G401 (cell line): ENCODE measurements at regions not wholly inside any gene's neighbourhood (a gene's known extent, or its start where the extent isn't known, plus 50 kb on each side); places are given as distances from the start of the nearest gene placed in this dataset.
A peak's percentile ranks its signal among the peaks of the same experiment; 100 is the strongest.
"Not testable (repeated sequence)": the region's sequence is repeated elsewhere in the genome, so short reads cannot be mapped to it uniquely, and the experiment has no call there.

Experiments
- DNase-seq: peaks from one replicate; pipeline ENCODE4 v3.0.0-alpha.2; 2015; ENCODE audit warnings: low spot score
- in situ Hi-C: cut with HindIII; loops from 2 replicates; pipeline ENCODE4 v1.10.0; 2016; ENCODE audit warnings: low sequenced_read_pairs, mixed read lengths

DNA sequence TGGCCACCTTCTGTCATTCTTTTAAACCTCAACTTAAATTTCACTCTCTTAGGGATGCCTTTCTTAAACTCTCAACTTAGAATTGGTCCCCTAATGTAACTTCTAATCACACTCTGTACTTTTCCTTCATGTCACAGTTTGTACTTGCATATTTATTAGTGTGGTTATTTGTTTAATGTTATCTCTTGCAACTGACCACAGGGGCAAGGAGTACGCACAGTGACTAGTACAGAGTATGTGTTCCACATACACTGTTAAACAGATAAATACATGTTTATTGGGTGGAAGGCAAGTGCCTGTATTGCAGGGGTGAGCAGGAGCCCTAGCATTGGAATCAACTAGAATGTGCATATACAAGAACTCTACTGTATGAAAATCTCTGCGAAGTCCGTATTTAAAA, 554.0 kb downstream of the INSC start:
- DNase-seq = no peak
- in situ Hi-C loops = no loop called here

GRCh38 chr11:15670520-15671070, 555.9 kb downstream of the INSC start:
- no peak for DNase-seq
- in situ Hi-C loops = no loop called here

DNA sequence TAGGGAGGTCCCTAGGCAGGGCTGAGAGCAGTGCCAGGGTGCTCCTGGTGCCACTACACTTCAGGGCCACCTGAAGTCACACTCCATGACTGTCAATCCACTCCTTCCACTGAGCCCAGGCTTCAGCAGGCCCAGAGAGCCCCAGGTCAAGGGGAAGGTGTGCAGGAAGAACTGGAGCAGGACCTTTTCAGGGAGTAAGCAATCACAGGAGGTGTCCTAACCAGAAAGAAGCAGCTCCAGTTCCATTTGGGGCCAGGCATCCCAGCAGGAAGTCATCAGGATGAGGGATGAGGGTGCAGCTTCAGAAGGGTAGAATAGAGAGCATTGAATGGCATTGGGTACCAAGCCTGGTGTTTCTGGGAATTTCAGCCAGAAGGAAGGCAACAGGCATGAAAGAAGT, 556.5 kb downstream of the INSC start:
- in situ Hi-C loops = no loop called here

DNA sequence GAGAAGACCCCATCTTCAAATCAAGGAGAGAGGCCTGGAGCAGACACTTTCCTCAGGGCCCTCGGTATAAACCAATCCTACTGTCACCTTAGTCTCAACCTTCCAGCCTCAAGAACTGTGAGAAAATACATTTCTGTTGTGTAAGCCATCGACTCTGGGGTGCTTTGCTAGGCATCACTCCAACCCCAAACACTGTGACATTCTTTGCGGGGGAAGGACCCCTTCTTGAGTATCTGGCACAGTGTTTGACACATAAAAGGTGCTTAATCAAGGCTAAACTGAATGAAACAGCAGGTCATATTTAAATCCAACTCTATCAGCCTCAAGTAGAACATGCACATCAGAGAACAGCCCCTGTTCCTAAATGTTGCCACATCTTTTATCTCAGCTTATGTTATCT, 558.1 kb downstream of the INSC start:
- DNase-seq = no peak
- in situ Hi-C loops = no loop called here

More for the DNA sequence above, 556.5 kb downstream of the INSC start:
- DNase-seq = no peak

GRCh38 chr11:15673408-15673831, 558.7 kb downstream of the INSC start:
- in situ Hi-C loops = no loop called here

GRCh38 chr11:15674756-15675155, 560.0 kb downstream of the INSC start:
- DNase-seq = no peak
- in situ Hi-C loops = no loop called here

More at GRCh38 chr11:15673408-15673831, 558.7 kb downstream of the INSC start:
- DNase-seq = peak; percentile 77

- in situ Hi-C loops = no loop called here
- DNase-seq = no peak
Measured at GRCh38 chr11:15675683-15676082, 561.0 kb downstream of the INSC start.

- in situ Hi-C loops = no loop called here
- DNase-seq = no peak
Measured at GRCh38 chr11:15677181-15677580, 562.5 kb downstream of the INSC start.

GRCh38 chr11:15683528-15683927, 568.8 kb downstream of the INSC start:
- no peak for DNase-seq
- in situ Hi-C loops = no loop called here

DNA sequence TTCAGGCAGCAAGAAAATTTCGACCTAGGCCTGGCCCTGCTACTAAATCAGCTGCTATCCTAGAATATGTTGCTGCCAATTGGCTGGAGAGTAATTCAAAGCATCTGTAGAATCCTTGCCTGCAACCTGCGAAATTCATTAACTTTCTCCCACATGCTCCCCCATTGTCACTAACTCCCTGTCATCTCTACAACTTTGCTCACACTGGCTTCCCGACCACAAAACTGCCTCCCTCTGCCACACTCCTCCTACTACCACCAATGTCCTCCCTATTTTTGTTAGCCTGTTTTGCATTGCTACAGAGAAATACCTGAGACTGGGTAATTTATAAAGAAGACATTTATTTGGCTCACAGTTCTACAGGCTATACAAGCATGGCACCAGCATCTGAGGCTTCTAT, 570.6 kb downstream of the INSC start:
- no peak for DNase-seq
- in situ Hi-C loops = no loop called here

GRCh38 chr11:15686259-15686658, 571.5 kb downstream of the INSC start:
- DNase-seq, in situ Hi-C loops: not testable (repeated sequence)

- in situ Hi-C loops = no loop called here
- DNase-seq = no peak
Measured at GRCh38 chr11:15687342-15687741, 572.6 kb downstream of the INSC start.

- peak; percentile 29 for DNase-seq
- in situ Hi-C loops = no loop called here
Measured at GRCh38 chr11:15688351-15688792, 573.6 kb downstream of the INSC start.

DNA sequence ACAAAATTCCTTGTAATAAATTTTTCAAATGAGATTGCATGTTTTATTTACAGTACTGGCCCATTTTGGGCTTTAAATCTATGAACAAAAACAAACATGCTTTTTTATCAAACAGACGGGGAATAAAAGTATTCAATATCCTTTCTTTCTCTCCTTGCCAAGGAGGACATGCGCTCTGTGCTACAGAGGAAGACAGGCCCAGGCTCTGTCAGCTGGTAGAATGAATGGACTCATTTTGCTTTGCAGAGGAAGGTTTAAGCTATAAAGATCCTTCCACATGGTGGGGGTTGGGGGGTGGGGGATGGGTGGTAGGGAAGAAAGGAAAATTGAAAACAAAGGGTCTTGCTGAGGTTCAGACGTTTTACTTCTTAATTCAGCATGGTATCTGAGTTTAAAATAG, 575.6 kb downstream of the INSC start:
- no peak for DNase-seq

GRCh38 chr11:15692739-15693138, 578.0 kb downstream of the INSC start:
- DNase-seq = no peak
- in situ Hi-C loops = no loop called here

More for the DNA sequence above, 575.6 kb downstream of the INSC start:
- in situ Hi-C loops = no loop called here

GRCh38 chr11:15695096-15695721, 580.5 kb downstream of the INSC start:
- no peak for DNase-seq
- in situ Hi-C loops = no loop called here

DNA sequence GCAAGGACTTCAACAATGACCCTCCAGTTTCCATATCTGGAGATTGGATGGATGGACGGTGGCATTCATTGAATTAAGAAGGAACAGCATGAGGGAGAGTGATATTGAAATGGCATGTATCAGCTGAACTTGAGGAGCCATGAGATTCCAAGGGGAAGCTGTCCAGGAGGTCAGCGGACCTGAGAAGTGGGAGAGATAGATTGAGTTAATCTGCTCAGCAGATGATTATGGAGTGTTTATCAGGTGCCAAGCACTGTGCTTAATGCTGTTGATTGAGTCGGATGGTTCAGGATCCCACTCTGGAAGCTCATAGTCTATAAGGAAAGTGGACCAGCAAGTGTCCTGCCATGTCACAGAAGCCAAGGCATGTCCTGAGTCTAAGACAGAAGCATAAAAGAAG, 581.3 kb downstream of the INSC start:
- in situ Hi-C loops = no loop called here
- DNase-seq = no peak

GRCh38 chr11:15697437-15698236, 582.9 kb downstream of the INSC start:
- DNase-seq = no peak
- in situ Hi-C loops = no loop called here

DNA sequence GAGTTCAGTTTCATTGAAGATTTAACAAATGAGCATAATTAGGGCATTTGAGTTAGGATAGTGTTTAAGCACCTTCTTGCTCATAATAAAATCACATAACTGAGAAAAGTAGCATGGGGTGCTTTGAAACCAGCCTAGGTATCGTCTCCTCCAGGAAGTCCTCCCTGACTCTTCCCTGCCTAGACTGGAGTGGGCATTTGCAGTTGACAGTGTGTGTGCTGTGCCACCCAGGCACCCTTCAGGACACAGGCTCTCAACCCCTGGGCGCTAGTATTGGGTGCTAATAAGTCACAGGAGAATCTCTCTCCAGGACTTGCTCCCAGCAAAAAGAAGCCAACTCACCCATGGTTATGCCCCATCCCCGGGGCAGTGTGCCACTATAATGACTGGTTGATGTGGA, 584.1 kb downstream of the INSC start:
- in situ Hi-C loops = no loop called here
- DNase-seq = no peak

GRCh38 chr11:15699978-15700377, 585.3 kb downstream of the INSC start:
- in situ Hi-C loops = no loop called here
- no peak for DNase-seq
